ENCODE measurements at regions not wholly inside any gene's neighbourhood (a gene's known extent, or its start where the extent isn't known, plus 50 kb on each side); places are given as distances from the start of the nearest gene placed in this dataset.

GRCh38 chr10:20714518-20714917 lies 182.6 kb downstream of the NEBL start:
- TF ChIP-seq POLR2A (IDR thresholded peaks at IDR 0.05) (no peak), CTCF (IDR thresholded peaks at IDR 0.05) (no peak)

Measured in body of pancreas (tissue), 4 donors.